ENCODE measurements at regions not wholly inside any gene's neighbourhood (a gene's known extent, or its start where the extent isn't known, plus 50 kb on each side); places are given as distances from the start of the nearest gene placed in this dataset.

DNA sequence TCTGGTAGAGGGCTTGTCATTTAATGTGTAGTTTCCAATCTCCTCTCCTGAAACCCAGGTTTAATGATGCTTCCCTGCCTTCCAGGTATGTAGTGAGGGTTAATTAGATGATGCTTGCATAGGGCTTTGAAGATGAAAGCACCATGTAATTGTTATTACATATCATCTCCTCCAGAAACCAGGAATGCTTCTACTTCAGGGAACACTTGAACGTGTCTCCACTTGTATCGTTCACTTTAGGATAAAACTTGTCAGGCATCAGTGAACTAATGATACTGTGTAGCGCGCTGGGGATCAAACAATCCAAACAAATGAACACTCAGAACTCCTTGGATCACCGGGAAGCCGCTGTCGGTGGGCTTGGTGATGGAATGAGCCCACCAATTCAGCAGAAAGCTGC lies 260.9 kb upstream of the FZD8 start:
- no peaks in the 10 kb centered on the region for H3K27me3 Mint-ChIP-seq
- Histone ChIP-seq H3K4me3 (ENCODE audit: control extremely low read depth in 1 of 5, extremely low read depth in 1 of 5, insufficient read depth in 1 of 5, low read depth in 2 of 5, low read length in 4 of 5) (no peak overlapping the region), H3K9me3 (ENCODE audit: control extremely low read depth in 1 of 3, control insufficient read depth in 2 of 3, insufficient read depth in 1 of 3, low read length in 2 of 3) (peaks cover 0 to 8% (median 0%) of the 10 kb centered on the region in 3 donors), H3K27me3 (replicated peaks in 1 of 4; ENCODE audit: control extremely low read depth in 1 of 4, control insufficient read depth in 3 of 4, insufficient read depth in 4 of 4, low read length in 3 of 4) (no peaks in the 10 kb centered on the region), H3K4me2 (replicated peaks; ENCODE audit: low read depth, low read length, poor library complexity, severe bottlenecking) (no peak overlapping the region), H3K79me2 (ENCODE audit: control insufficient read depth, insufficient read depth, low read length) (no peaks in the 10 kb centered on the region), H2AFZ (ENCODE audit: insufficient read depth, low read depth, low read length, poor library complexity, severe bottlenecking) (no peak overlapping the region), H3K36me3 (replicated peaks in 1 of 2; ENCODE audit: control extremely low read depth in 1 of 2, control insufficient read depth in 1 of 2, extremely low read depth in 1 of 2, insufficient read depth in 2 of 2, low read length in 1 of 2) (no peaks in the 10 kb centered on the region), H3K27ac (ENCODE audit: low read length in 2 of 2) (no peak overlapping the region), H4K20me1 (ENCODE audit: control insufficient read depth, insufficient read depth, low read length, poor library complexity, severe bottlenecking) (no peaks in the 10 kb centered on the region), H3K4me1 (ENCODE audit: control insufficient read depth in 2 of 2, insufficient read depth in 2 of 2, low read length in 2 of 2) (no peaks in the 10 kb centered on the region), H3K9ac (ENCODE audit: low read length) (no peak overlapping the region)
- 94% methylated on average over 5 of the region's 7 CpGs for WGBS (ENCODE audit: insufficient coverage)
- ChIA-PET POLR2A (no interaction called here), CTCF (no interaction called here)
- DNase-seq (no peak), ATAC-seq (ENCODE audit: low read depth) (no peak)
- intact Hi-C loops (cut with micrococcal nuclease): no loop called here
- no peak overlapping the region for H3K27ac Mint-ChIP-seq
- H3K9me3 Mint-ChIP-seq (ENCODE audit: insufficient read depth): peaks cover 2% of the 10 kb centered on the region
- TF ChIP-seq EZH2 (IDR thresholded peaks at IDR 0.05; ENCODE audit: borderline replicate concordance, insufficient read depth, low read depth, low read length, poor library complexity, severe bottlenecking): no peak
- TF ChIP-seq, protein P1, sequence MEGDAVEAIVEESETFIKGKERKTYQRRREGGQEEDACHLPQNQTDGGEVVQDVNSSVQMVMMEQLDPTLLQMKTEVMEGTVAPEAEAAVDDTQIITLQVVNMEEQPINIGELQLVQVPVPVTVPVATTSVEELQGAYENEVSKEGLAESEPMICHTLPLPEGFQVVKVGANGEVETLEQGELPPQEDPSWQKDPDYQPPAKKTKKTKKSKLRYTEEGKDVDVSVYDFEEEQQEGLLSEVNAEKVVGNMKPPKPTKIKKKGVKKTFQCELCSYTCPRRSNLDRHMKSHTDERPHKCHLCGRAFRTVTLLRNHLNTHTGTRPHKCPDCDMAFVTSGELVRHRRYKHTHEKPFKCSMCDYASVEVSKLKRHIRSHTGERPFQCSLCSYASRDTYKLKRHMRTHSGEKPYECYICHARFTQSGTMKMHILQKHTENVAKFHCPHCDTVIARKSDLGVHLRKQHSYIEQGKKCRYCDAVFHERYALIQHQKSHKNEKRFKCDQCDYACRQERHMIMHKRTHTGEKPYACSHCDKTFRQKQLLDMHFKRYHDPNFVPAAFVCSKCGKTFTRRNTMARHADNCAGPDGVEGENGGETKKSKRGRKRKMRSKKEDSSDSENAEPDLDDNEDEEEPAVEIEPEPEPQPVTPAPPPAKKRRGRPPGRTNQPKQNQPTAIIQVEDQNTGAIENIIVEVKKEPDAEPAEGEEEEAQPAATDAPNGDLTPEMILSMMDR (IDR thresholded peaks at IDR 0.05): no peak
- no peaks in the 10 kb centered on the region for H3K4me1 Mint-ChIP-seq
- no peak overlapping the region for H3K4me3 Mint-ChIP-seq

DNA sequence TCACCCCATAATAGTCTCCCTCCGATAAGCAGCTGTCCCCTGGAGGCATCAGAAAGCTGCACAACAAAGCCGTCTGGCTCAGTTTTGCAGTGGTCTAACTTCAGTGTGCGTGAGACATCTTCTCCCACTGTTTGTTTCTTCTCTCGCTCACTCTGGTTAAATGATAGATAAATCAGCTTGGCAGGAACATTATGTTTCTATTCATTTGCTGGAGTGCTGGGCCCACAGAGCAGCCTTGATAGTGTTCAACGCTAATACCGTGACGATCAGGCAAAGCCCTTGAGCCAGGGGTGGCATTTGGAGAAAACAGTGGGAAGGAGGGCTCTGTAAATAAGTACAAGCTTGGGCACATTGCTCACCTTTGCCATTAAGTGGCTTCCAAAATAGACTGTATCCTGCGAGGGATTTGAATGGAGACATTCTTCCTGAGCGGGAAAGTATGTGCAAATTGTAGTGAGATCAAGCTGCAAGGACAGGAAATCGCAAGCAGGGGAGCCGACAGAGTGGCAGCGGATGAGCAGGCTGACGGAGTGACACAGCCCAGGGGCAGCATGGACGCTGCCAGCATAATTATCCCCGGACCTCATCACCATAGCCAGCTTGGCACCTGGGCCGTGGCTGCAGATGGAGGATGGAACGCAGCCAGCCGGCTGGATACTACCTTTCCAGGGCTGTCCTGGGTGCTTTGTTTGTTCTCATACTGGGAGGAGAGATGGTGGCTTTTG lies 256.8 kb upstream of the FZD8 start:
- Mint-ChIP-seq H3K4me1 (no peaks in the 10 kb centered on the region), H3K27ac (no peak overlapping the region), H3K27me3 (no peaks in the 10 kb centered on the region), H3K4me3 (no peak overlapping the region), H3K9me3 (ENCODE audit: insufficient read depth) (peaks cover 8% of the 10 kb centered on the region)
- intact Hi-C loops (cut with micrococcal nuclease): no loop called here
- H3K36me3 ChIP-seq (replicated peaks in 1 of 2; ENCODE audit: control extremely low read depth in 1 of 2, control insufficient read depth in 1 of 2, extremely low read depth in 1 of 2, insufficient read depth in 2 of 2, low read length in 1 of 2): no peaks in the 10 kb centered on the region
- no peak for TF ChIP-seq EZH2 (IDR thresholded peaks at IDR 0.05; ENCODE audit: borderline replicate concordance, insufficient read depth, low read depth, low read length, poor library complexity, severe bottlenecking)
- TF ChIP-seq, protein P1 (IDR thresholded peaks at IDR 0.05): no peak
- WGBS (ENCODE audit: insufficient coverage): 89% methylated on average over 11 of the region's 18 CpGs
- DNase-seq (no peak), ATAC-seq (ENCODE audit: low read depth) (no peak)
- H3K27ac ChIP-seq (ENCODE audit: low read length in 2 of 2): no peak overlapping the region
- no peaks in the 10 kb centered on the region for H3K79me2 ChIP-seq (ENCODE audit: control insufficient read depth, insufficient read depth, low read length)
- no peaks in the 10 kb centered on the region for H3K4me1 ChIP-seq (ENCODE audit: control insufficient read depth in 2 of 2, insufficient read depth in 2 of 2, low read length in 2 of 2)
- peaks cover 0 to 8% (median 0%) of the 10 kb centered on the region in 3 donors for H3K9me3 ChIP-seq (ENCODE audit: control extremely low read depth in 1 of 3, control insufficient read depth in 2 of 3, insufficient read depth in 1 of 3, low read length in 2 of 3)
- no peak overlapping the region for H3K4me2 ChIP-seq (replicated peaks; ENCODE audit: low read depth, low read length, poor library complexity, severe bottlenecking)
- no peak overlapping the region for H2AFZ ChIP-seq (ENCODE audit: insufficient read depth, low read depth, low read length, poor library complexity, severe bottlenecking)
- H3K9ac ChIP-seq (ENCODE audit: low read length): no peak overlapping the region
- H3K27me3 ChIP-seq (replicated peaks in 1 of 4; ENCODE audit: control extremely low read depth in 1 of 4, control insufficient read depth in 3 of 4, insufficient read depth in 4 of 4, low read length in 3 of 4): no peaks in the 10 kb centered on the region
- POLR2A ChIA-PET: no interaction called here
- no peak overlapping the region for H3K4me3 ChIP-seq (ENCODE audit: control extremely low read depth in 1 of 5, extremely low read depth in 1 of 5, insufficient read depth in 1 of 5, low read depth in 2 of 5, low read length in 4 of 5)
- no peaks in the 10 kb centered on the region for H4K20me1 ChIP-seq (ENCODE audit: control insufficient read depth, insufficient read depth, low read length, poor library complexity, severe bottlenecking)
- CTCF ChIA-PET: no interaction called here

Data from B cell (primary cell).